DOHH2 (cell line): ENCODE measurements at regions not wholly inside any gene's neighbourhood (a gene's known extent, or its start where the extent isn't known, plus 50 kb on each side); places are given as distances from the start of the nearest gene placed in this dataset.

ENCODE experiments used
- EZH2phosphoT487 ChIP-seq: fragments of 200-600 bp; sonication (generic); IDR thresholded peaks from 2 replicates; pipeline ENCODE4 v1.6.1; 2017; ENCODE audit warnings: borderline replicate concordance, mild to moderate bottlenecking, antibody characterized with exemption, low read length, moderate library complexity, mixed read lengths
- TF ChIP-seq, protein P1 (sequence below): fragments of 200-600 bp; sonication (generic); IDR thresholded peaks from one replicate; pipeline ENCODE4 v1.5.1; 2014; ENCODE audit warnings: antibody characterized with exemption, mild to moderate bottlenecking, low read depth, low read length; ENCODE audit not compliant: poor library complexity, severe bottlenecking

DNA sequence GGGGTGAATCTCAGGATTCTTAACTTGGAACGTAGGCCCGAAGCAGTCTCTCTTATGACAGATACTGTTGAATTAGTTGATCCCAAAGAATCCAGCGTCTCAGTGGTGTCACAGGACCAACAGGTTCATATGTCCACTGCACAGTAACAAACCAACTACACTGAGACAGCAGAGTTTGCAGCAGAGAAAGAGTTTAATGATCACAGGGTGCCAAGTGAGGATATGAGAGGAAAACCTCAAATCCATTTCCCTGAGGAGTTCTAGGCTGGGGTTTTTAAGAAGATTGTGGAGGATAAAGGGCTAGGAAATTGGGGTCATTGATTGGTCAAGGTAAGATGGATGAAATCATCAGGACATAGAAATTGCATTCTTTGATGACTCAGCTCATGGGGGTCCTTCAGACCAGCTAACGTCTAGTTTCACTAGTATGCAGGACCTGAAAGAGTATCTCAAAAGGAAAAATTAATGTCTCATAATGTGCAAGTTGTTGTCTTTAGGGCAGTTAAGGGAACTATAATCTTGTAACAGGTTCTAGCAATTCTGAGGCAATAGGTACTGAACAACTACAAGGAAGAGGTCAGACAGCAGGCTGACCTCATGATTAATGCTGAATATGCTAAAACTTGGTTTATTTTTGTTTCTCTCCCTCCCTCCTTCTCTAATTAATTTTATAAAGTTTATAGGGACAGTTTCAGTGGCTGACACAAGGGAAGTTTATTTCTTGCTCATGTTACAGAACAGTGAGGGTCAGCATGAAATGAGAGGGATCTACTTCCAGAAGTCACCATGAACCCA is 310.9 kb upstream of the NEBL start:
- TF ChIP-seq, protein P1, sequence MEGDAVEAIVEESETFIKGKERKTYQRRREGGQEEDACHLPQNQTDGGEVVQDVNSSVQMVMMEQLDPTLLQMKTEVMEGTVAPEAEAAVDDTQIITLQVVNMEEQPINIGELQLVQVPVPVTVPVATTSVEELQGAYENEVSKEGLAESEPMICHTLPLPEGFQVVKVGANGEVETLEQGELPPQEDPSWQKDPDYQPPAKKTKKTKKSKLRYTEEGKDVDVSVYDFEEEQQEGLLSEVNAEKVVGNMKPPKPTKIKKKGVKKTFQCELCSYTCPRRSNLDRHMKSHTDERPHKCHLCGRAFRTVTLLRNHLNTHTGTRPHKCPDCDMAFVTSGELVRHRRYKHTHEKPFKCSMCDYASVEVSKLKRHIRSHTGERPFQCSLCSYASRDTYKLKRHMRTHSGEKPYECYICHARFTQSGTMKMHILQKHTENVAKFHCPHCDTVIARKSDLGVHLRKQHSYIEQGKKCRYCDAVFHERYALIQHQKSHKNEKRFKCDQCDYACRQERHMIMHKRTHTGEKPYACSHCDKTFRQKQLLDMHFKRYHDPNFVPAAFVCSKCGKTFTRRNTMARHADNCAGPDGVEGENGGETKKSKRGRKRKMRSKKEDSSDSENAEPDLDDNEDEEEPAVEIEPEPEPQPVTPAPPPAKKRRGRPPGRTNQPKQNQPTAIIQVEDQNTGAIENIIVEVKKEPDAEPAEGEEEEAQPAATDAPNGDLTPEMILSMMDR = no peak
- TF ChIP-seq EZH2phosphoT487 = no peak
